HepG2 (cell line): ENCODE measurements at regions not wholly inside any gene's neighbourhood (a gene's known extent, or its start where the extent isn't known, plus 50 kb on each side); places are given as distances from the start of the nearest gene placed in this dataset.

Experiments
- ATAC-seq: fragments of 200-7000 bp; cut with Tn5 transposase; 3 replicates; pipeline ENCODE4 v1.9.1; 2020; ENCODE audit warnings: mild to moderate bottlenecking, moderate library complexity
- BruUV-seq: library from RNA; stranded (reverse); fragments of 400-500 nt; replicated peaks from 2 replicates; lab custom pipeline; 2021; lab: Mats Ljungman, UMichigan
- CTCF ChIA-PET: fragments of 300-600 bp; formaldehyde crosslinking; extraction: SDS; loops from one replicate; lab custom pipeline; 2021; ENCODE audit warnings: low total read pairs, inconsistent platforms, low intra/inter-chr PET ratio; lab: Yijun Ruan, JAX
- POLR2A ChIA-PET: fragments of 350-600 bp; sonication (Branson Sonifier 250); formaldehyde crosslinking; loops from one replicate; lab custom pipeline; 2020; ENCODE audit warnings: antibody characterized with exemption, inconsistent platforms; lab: Yijun Ruan, JAX
- DNase-seq: peaks from one replicate; pipeline ENCODE4 v3.0.0-alpha.2; 2015; ENCODE audit warnings: low spot score
- FAIRE-seq: peaks from 3 replicates; lab custom pipeline; 2011; peaks lifted over from hg19 to GRCh38; lab: Jason Lieb, UNC
- H2AFZ ChIP-seq: one replicate; pipeline ENCODE4 v1.6.1; 2011; ENCODE audit warnings: low read length, inconsistent platforms
- H3K27ac ChIP-seq: fragments of 300-600 bp; 3 replicates; pipeline ENCODE4 v1.8.0; 2011; ENCODE audit warnings: mixed run types, mild to moderate bottlenecking, mixed read lengths, low read length, inconsistent platforms; ENCODE audit not compliant: insufficient read depth; ENCODE audit errors: extremely low read length
- H3K27me3 ChIP-seq, 2 experiments: fragments of 200-600 bp in 1 of 2; 2 replicates in 1 of 2; 3 replicates in 1 of 2; pipeline versions ENCODE4 v1.6.0 to v1.8.0; 2011; ENCODE audit warnings: low read length in 2 of 2, mild to moderate bottlenecking in 2 of 2, moderate library complexity in 2 of 2, inconsistent platforms in 1 of 2; ENCODE audit not compliant: insufficient read depth in 2 of 2, control insufficient read depth in 1 of 2
- H3K36me3 ChIP-seq, 2 experiments: fragments of 200-600 bp in 1 of 2; replicated peaks in 1 of 2; 2 replicates in 1 of 2; 3 replicates in 1 of 2; pipeline versions ENCODE4 v1.5.1 to v1.8.0; 2011; ENCODE audit warnings: low read length in 2 of 2, inconsistent platforms in 1 of 2; ENCODE audit not compliant: insufficient read depth in 2 of 2, control insufficient read depth in 1 of 2
- H3K4me1 ChIP-seq: 2 replicates; pipeline ENCODE4 v1.5.1; 2012; ENCODE audit warnings: low read length, inconsistent platforms; ENCODE audit not compliant: insufficient read depth
- H3K4me2 ChIP-seq: 2 replicates; pipeline ENCODE4 v1.6.0; 2011; ENCODE audit warnings: low read depth, low read length, inconsistent platforms
- H3K4me3 ChIP-seq, 3 experiments: fragments of 200-600 bp in 1 of 3; sonication (generic), shearing (Covaris generic) in 1 of 3; replicated peaks in 1 of 3; 2 replicates each; pipeline ENCODE4 v1.5.1; 2011 to 2016; ENCODE audit warnings: low read length in 3 of 3, inconsistent platforms in 2 of 3, low read depth in 2 of 3, mild to moderate bottlenecking in 2 of 3, control low read depth in 1 of 3, mixed read lengths in 1 of 3; ENCODE audit not compliant: insufficient read depth in 1 of 3
- H3K79me2 ChIP-seq: one replicate; pipeline ENCODE4 v1.6.1; 2011; ENCODE audit warnings: low read length, inconsistent platforms; ENCODE audit not compliant: insufficient read depth
- H3K9ac ChIP-seq: 2 replicates; pipeline ENCODE4 v1.6.0; 2011; ENCODE audit warnings: mild to moderate bottlenecking, low read depth, low read length, inconsistent platforms; ENCODE audit not compliant: insufficient read depth
- H3K9me3 ChIP-seq: 2 replicates; pipeline ENCODE4 v1.5.1; 2012; ENCODE audit warnings: mild to moderate bottlenecking, low read length
- H4K20me1 ChIP-seq: 2 replicates; pipeline ENCODE4 v1.6.0; 2011; ENCODE audit warnings: inconsistent platforms, mild to moderate bottlenecking, low read length, moderate library complexity; ENCODE audit not compliant: insufficient read depth
- CAMTA2 ChIP-seq: sonication (generic); formaldehyde crosslinking; IDR thresholded peaks from 2 replicates; pipeline ENCODE4 v1.4.0; 2020; ENCODE audit warnings: mild to moderate bottlenecking, missing genetic modification reagents, borderline replicate concordance
- NFIB ChIP-seq: sonication (generic); formaldehyde crosslinking; IDR thresholded peaks from 2 replicates; pipeline ENCODE4 v1.9.0; 2021; ENCODE audit warnings: missing genetic modification reagents, mild to moderate bottlenecking, borderline replicate concordance
- PAX8 ChIP-seq: sonication (generic); formaldehyde crosslinking; IDR thresholded peaks from 2 replicates; pipeline ENCODE4 v1.8.0; 2022; ENCODE audit warnings: mild to moderate bottlenecking, missing genetic modification reagents, borderline replicate concordance
- POLR2A ChIP-seq, 2 experiments: IDR thresholded peaks; 2 replicates each; pipeline ENCODE4 v1.6.1; 2011; ENCODE audit warnings: low read depth in 2 of 2, low read length in 2 of 2, mild to moderate bottlenecking in 1 of 2, moderate library complexity in 1 of 2; ENCODE audit not compliant: insufficient read depth in 1 of 2
- TMF1 ChIP-seq: sonication (generic); formaldehyde crosslinking; IDR thresholded peaks from 2 replicates; pipeline ENCODE4 v1.8.1; 2022; ENCODE audit warnings: low read depth, missing genetic modification reagents
- TOE1 ChIP-seq: sonication (generic); formaldehyde crosslinking; IDR thresholded peaks from 2 replicates; pipeline ENCODE4 v1.4.0; 2020; ENCODE audit warnings: mild to moderate bottlenecking, missing genetic modification reagents
- TOPORS ChIP-seq: sonication (generic); formaldehyde crosslinking; IDR thresholded peaks from 2 replicates; pipeline ENCODE4 v1.8.0; 2023; ENCODE audit warnings: mild to moderate bottlenecking, missing genetic modification reagents
- ZNF121 ChIP-seq: sonication (generic); formaldehyde crosslinking; IDR thresholded peaks from 2 replicates; pipeline ENCODE4 v1.5.0; 2020; ENCODE audit warnings: mild to moderate bottlenecking, missing genetic modification reagents
- ZNF530 ChIP-seq: sonication (generic); formaldehyde crosslinking; IDR thresholded peaks from 2 replicates; pipeline ENCODE4 v1.5.0; 2020; ENCODE audit warnings: low read depth, mild to moderate bottlenecking, missing genetic modification reagents
- ZNF558 ChIP-seq: sonication (generic); formaldehyde crosslinking; IDR thresholded peaks from 2 replicates; pipeline ENCODE4 v1.9.0; 2022; ENCODE audit warnings: mild to moderate bottlenecking, missing genetic modification reagents, borderline replicate concordance
- ZNF614 ChIP-seq: IDR thresholded peaks from 2 replicates; pipeline ENCODE4 v1.6.1; 2018; ENCODE audit warnings: missing biosample characterization, missing genetic modification reagents, inconsistent platforms, borderline replicate concordance
- WGBS: methylation state at CpG from one replicate; pipeline ENCODE4 v1.1.6; 2017; ENCODE audit warnings: low lambda C conversion rate; 5-methylcytosine and 5-hydroxymethylcytosine counted together
- in situ Hi-C: cut with HindIII; loops from 2 replicates; pipeline ENCODE4 v1.10.0; 2017; ENCODE audit warnings: low pct_unique_long_range_greater_than_20kb; ENCODE audit not compliant: extremely low pct_ligation_motif_present
- intact Hi-C: fragments of 100-400 bp; cut with micrococcal nuclease; formaldehyde crosslinking; loops from one replicate; pipeline ENCODE4 v1.10.0; 2022; ENCODE audit not compliant: unreplicated experiment
- TF ChIP-seq, protein P1 (sequence below): sonication (generic); formaldehyde crosslinking; IDR thresholded peaks from 2 replicates; pipeline ENCODE4 v1.4.0; 2020; ENCODE audit warnings: missing genetic modification reagents
- TF ChIP-seq, protein P2 (sequence below): sonication (generic); formaldehyde crosslinking; IDR thresholded peaks from 2 replicates; pipeline ENCODE4 v1.4.0; 2020; ENCODE audit warnings: missing genetic modification reagents, borderline replicate concordance
- TF ChIP-seq, protein P3 (sequence below): sonication (generic); formaldehyde crosslinking; IDR thresholded peaks from 2 replicates; pipeline ENCODE4 v1.5.0; 2020; ENCODE audit warnings: mild to moderate bottlenecking, missing genetic modification reagents, borderline replicate concordance
- TF ChIP-seq, protein P4 (sequence below), 2 experiments: sonication (generic) in 1 of 2; formaldehyde crosslinking in 1 of 2; IDR thresholded peaks; 2 replicates each; pipeline versions ENCODE4 v1.4.0 to v1.6.1; 2018 to 2020; ENCODE audit warnings: missing genetic modification reagents in 2 of 2, borderline replicate concordance in 1 of 2, low read depth in 1 of 2, mild to moderate bottlenecking in 1 of 2, missing biosample characterization in 1 of 2

DNA sequence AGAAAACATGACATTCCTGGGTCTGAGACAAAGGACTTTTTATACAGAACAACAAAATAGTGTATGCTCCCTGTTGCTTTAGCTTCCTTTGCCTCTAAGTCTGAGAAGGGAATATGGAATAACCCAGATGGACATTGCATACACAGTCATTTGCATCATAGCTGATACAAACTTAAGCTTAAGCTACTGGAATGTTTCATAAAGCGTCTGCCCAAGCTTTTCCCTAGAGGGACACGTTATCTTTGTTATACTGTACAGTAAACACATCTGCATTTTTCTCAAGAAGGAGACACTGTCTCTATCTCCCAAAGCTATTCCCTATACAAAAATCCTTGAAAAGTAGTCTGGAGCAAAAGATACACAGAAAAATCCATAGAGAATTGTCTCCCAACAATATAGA, 775.0 kb downstream of the DIPK2A start:
- DNase-seq (no peak), FAIRE-seq (no peak), ATAC-seq (no peak)
- intact Hi-C loops (no loop called here), in situ Hi-C loops (no loop called here)
- Histone ChIP-seq H4K20me1 (no peaks in the 10 kb centered on the region), H3K27ac (no peak overlapping the region), H3K36me3 (no peaks in the 10 kb centered on the region), H3K4me2 (no peak overlapping the region), H3K9me3 (no peaks in the 10 kb centered on the region), H3K4me1 (no peaks in the 10 kb centered on the region), H3K79me2 (no peaks in the 10 kb centered on the region), H3K9ac (no peak overlapping the region), H3K4me3 (no peak overlapping the region), H2AFZ (no peak overlapping the region), H3K27me3 (no peaks in the 10 kb centered on the region)
- no TSS peak for BruUV-seq
- 6% methylated on average over 2 of the region's 2 CpGs for WGBS
- POLR2A ChIA-PET, result no interaction called here
- CTCF ChIA-PET, result no interaction called here
- TF ChIP-seq ZNF614, result no peak
- TF ChIP-seq ZNF558, result no peak
- no peak for TF ChIP-seq NFIB (CRISPR knock-in tag)
- no peak for TF ChIP-seq TOPORS
- no peak for TF ChIP-seq PAX8 (CRISPR knock-in tag)
- no peak for TF ChIP-seq TOE1 (CRISPR knock-in tag)
- TF ChIP-seq POLR2A (IDR thresholded peaks at IDR 0.05; ENCODE audit: insufficient read depth in 1 of 2, low read depth in 2 of 2, low read length in 2 of 2), result no peak
- TF ChIP-seq, protein P1, sequence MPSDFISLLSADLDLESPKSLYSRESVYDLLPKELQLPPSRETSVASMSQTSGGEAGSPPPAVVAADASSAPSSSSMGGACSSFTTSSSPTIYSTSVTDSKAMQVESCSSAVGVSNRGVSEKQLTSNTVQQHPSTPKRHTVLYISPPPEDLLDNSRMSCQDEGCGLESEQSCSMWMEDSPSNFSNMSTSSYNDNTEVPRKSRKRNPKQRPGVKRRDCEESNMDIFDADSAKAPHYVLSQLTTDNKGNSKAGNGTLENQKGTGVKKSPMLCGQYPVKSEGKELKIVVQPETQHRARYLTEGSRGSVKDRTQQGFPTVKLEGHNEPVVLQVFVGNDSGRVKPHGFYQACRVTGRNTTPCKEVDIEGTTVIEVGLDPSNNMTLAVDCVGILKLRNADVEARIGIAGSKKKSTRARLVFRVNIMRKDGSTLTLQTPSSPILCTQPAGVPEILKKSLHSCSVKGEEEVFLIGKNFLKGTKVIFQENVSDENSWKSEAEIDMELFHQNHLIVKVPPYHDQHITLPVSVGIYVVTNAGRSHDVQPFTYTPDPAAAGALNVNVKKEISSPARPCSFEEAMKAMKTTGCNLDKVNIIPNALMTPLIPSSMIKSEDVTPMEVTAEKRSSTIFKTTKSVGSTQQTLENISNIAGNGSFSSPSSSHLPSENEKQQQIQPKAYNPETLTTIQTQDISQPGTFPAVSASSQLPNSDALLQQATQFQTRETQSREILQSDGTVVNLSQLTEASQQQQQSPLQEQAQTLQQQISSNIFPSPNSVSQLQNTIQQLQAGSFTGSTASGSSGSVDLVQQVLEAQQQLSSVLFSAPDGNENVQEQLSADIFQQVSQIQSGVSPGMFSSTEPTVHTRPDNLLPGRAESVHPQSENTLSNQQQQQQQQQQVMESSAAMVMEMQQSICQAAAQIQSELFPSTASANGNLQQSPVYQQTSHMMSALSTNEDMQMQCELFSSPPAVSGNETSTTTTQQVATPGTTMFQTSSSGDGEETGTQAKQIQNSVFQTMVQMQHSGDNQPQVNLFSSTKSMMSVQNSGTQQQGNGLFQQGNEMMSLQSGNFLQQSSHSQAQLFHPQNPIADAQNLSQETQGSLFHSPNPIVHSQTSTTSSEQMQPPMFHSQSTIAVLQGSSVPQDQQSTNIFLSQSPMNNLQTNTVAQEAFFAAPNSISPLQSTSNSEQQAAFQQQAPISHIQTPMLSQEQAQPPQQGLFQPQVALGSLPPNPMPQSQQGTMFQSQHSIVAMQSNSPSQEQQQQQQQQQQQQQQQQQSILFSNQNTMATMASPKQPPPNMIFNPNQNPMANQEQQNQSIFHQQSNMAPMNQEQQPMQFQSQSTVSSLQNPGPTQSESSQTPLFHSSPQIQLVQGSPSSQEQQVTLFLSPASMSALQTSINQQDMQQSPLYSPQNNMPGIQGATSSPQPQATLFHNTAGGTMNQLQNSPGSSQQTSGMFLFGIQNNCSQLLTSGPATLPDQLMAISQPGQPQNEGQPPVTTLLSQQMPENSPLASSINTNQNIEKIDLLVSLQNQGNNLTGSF (CRISPR knock-in tag), result no peak
- TF ChIP-seq, protein P2, sequence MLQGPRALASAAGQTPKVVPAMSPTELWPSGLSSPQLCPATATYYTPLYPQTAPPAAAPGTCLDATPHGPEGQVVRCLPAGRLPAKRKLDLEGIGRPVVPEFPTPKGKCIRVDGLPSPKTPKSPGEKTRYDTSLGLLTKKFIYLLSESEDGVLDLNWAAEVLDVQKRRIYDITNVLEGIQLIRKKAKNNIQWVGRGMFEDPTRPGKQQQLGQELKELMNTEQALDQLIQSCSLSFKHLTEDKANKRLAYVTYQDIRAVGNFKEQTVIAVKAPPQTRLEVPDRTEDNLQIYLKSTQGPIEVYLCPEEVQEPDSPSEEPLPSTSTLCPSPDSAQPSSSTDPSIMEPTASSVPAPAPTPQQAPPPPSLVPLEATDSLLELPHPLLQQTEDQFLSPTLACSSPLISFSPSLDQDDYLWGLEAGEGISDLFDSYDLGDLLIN (CRISPR knock-in tag), result no peak
- TF ChIP-seq, protein P3, sequence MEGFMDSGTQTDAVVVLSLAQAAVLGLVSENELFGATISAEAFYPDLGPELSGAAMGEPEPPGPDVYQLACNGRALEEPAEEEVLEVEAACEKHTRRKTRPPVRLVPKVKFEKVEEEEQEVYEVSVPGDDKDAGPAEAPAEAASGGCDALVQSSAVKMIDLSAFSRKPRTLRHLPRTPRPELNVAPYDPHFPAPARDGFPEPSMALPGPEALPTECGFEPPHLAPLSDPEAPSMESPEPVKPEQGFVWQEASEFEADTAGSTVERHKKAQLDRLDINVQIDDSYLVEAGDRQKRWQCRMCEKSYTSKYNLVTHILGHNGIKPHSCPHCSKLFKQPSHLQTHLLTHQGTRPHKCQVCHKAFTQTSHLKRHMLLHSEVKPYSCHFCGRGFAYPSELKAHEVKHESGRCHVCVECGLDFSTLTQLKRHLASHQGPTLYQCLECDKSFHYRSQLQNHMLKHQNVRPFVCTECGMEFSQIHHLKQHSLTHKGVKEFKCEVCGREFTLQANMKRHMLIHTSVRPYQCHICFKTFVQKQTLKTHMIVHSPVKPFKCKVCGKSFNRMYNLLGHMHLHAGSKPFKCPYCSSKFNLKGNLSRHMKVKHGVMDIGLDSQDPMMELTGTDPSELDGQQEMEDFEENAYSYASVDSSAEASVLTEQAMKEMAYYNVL (CRISPR knock-in tag), result no peak
- no peak for TF ChIP-seq CAMTA2 (CRISPR knock-in tag)
- TF ChIP-seq TMF1 (CRISPR knock-in tag), result no peak
- TF ChIP-seq ZNF121 (CRISPR knock-in tag), result no peak
- TF ChIP-seq ZNF530 (CRISPR knock-in tag), result no peak
- TF ChIP-seq, protein P4, sequence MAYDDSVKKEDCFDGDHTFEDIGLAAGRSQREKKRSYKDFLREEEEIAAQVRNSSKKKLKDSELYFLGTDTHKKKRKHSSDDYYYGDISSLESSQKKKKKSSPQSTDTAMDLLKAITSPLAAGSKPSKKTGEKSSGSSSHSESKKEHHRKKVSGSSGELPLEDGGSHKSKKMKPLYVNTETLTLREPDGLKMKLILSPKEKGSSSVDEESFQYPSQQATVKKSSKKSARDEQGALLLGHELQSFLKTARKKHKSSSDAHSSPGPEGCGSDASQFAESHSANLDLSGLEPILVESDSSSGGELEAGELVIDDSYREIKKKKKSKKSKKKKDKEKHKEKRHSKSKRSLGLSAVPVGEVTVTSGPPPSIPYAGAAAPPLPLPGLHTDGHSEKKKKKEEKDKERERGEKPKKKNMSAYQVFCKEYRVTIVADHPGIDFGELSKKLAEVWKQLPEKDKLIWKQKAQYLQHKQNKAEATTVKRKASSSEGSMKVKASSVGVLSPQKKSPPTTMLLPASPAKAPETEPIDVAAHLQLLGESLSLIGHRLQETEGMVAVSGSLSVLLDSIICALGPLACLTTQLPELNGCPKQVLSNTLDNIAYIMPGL (CRISPR knock-in tag; IDR thresholded peaks at IDR 0.05; ENCODE audit: borderline replicate concordance in 1 of 2, low read depth in 1 of 2), result no peak
